Activated CD8-positive, alpha-beta T cell treated with anti-CD3 and anti-CD28 coated beads for 36 hours (primary cell): ENCODE measurements at regions not wholly inside any gene's neighbourhood (a gene's known extent, or its start where the extent isn't known, plus 50 kb on each side); places are given as distances from the start of the nearest gene placed in this dataset.

Source experiments
- ATAC-seq: fragments of 200-7000 bp; cut with Tn5 transposase; one replicate; pipeline ENCODE4 v1.10.0; 2021; ENCODE audit warnings: mild to moderate bottlenecking, moderate library complexity
- CTCF ChIA-PET: fragments of 350-600 bp; sonication (Branson Sonifier 250); formaldehyde crosslinking; loops from one replicate; lab custom pipeline; 2021; ENCODE audit warnings: antibody characterized with exemption; lab: Charles Lee
- POLR2A ChIA-PET: fragments of 350-600 bp; sonication (Branson Sonifier 250); formaldehyde crosslinking; loops from one replicate; lab custom pipeline; 2021; ENCODE audit warnings: antibody characterized with exemption; lab: Charles Lee
- DNase-seq: peaks from one replicate; pipeline ENCODE4 v3.0.0-alpha.2; 2020
- H3K27ac Mint-ChIP-seq: one replicate; pipeline ENCODE4 v1.8.0; 2021; ENCODE audit warnings: mild to moderate bottlenecking, mixed read lengths
- H3K27me3 Mint-ChIP-seq: one replicate; pipeline ENCODE4 v1.8.0; 2021; ENCODE audit warnings: mixed read lengths
- H3K36me3 Mint-ChIP-seq: one replicate; pipeline ENCODE4 v1.8.0; 2021; ENCODE audit warnings: low read depth, mixed read lengths
- H3K4me1 Mint-ChIP-seq: one replicate; pipeline ENCODE4 v1.8.0; 2021; ENCODE audit warnings: low read depth, mixed read lengths
- H3K4me3 Mint-ChIP-seq: one replicate; pipeline ENCODE4 v1.8.0; 2021; ENCODE audit warnings: mild to moderate bottlenecking, moderate library complexity, mixed read lengths
- H3K9me3 Mint-ChIP-seq: one replicate; pipeline ENCODE4 v1.8.0; 2021; ENCODE audit warnings: mixed read lengths
- intact Hi-C: fragments of 100-400 bp; cut with micrococcal nuclease; formaldehyde crosslinking; loops from one replicate; pipeline ENCODE4 v1.10.0; 2022
- TF ChIP-seq, protein P1 (sequence below): fragments of 200-600 bp; IDR thresholded peaks from one replicate; pipeline ENCODE4 v1.8.0; 2022; ENCODE audit warnings: antibody characterized with exemption, mild to moderate bottlenecking

DNA sequence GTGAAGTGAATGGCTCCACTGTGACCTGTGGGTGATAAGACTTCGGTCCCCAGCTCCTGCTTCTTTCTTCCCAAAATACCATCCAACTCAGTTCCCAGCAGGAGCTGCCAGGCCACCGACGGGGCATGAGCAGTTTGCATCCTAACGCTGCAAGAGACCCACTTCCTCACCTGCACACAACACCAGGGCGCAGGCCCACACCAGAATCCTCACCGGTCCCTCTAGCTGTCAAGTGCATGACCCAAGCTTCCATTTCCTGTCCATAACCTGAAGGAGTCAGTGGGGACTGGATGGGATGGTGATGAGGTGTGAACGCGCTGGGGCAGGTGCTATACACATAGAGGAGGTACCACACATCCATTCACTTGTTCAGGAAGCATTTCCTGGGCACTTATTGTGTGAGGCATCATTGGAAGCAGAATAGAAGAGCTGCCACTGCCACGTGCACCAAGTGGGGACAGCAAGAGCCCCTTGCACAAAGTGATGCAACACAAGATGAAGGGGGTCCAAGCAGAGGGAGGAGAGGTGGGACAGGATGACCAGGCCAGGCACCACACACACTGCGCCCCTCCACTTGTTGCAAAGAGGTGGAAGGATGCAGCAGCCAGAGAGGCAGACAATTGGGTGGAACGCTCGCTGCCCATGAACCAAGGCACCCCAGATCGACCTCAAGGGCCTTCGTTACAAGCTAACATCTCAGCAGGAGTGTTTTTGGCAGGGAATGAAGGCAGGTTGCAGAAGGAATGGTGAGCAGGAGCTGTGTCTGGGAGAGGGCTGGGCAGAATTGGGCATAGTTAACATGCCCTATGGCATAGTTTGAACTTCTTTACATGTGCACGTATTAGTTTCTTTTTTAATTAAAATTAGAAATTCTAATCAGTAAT is 605.8 kb upstream of the MGMT start:
- Mint-ChIP-seq H3K4me1 (no peaks in the 10 kb centered on the region), H3K9me3 (no peaks in the 10 kb centered on the region), H3K4me3 (no peak overlapping the region), H3K36me3 (no peaks in the 10 kb centered on the region), H3K27ac (no peak overlapping the region), H3K27me3 (no peaks in the 10 kb centered on the region)
- POLR2A ChIA-PET = no interaction called here
- TF ChIP-seq, protein P1, sequence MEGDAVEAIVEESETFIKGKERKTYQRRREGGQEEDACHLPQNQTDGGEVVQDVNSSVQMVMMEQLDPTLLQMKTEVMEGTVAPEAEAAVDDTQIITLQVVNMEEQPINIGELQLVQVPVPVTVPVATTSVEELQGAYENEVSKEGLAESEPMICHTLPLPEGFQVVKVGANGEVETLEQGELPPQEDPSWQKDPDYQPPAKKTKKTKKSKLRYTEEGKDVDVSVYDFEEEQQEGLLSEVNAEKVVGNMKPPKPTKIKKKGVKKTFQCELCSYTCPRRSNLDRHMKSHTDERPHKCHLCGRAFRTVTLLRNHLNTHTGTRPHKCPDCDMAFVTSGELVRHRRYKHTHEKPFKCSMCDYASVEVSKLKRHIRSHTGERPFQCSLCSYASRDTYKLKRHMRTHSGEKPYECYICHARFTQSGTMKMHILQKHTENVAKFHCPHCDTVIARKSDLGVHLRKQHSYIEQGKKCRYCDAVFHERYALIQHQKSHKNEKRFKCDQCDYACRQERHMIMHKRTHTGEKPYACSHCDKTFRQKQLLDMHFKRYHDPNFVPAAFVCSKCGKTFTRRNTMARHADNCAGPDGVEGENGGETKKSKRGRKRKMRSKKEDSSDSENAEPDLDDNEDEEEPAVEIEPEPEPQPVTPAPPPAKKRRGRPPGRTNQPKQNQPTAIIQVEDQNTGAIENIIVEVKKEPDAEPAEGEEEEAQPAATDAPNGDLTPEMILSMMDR = no peak
- no peak for ATAC-seq
- intact Hi-C loops = no loop called here
- CTCF ChIA-PET = interaction anchor here (1.1 kb wide), 1 partner anchor 230 kb away, joined by 3 read pairs; no protein-coding TSS in a partner anchor
- DNase-seq = no peak

- TF ChIP-seq, protein P1 = no peak
- H3K36me3 Mint-ChIP-seq = no peaks in the 10 kb centered on the region
- DNase-seq = no peak
- no peak for ATAC-seq
- no peaks in the 10 kb centered on the region for H3K27me3 Mint-ChIP-seq
- ChIA-PET POLR2A (no interaction called here), CTCF (no interaction called here)
- no peak overlapping the region for H3K27ac Mint-ChIP-seq
- no peaks in the 10 kb centered on the region for H3K9me3 Mint-ChIP-seq
- no peak overlapping the region for H3K4me3 Mint-ChIP-seq
- no peaks in the 10 kb centered on the region for H3K4me1 Mint-ChIP-seq
- intact Hi-C loops = no loop called here
Measured at GRCh38 chr10:128863411-128863810, 603.6 kb upstream of the MGMT start.

GRCh38 chr10:128863823-128864405 is 603.1 kb upstream of the MGMT start:
- Mint-ChIP-seq H3K27me3 (no peaks in the 10 kb centered on the region), H3K4me1 (no peaks in the 10 kb centered on the region), H3K9me3 (no peaks in the 10 kb centered on the region), H3K4me3 (no peak overlapping the region), H3K27ac (no peak overlapping the region), H3K36me3 (no peaks in the 10 kb centered on the region)
- TF ChIP-seq, protein P1 = no peak
- intact Hi-C loops = no loop called here
- ChIA-PET CTCF (no interaction called here), POLR2A (no interaction called here)
- ATAC-seq (no peak), DNase-seq (no peak)

DNA sequence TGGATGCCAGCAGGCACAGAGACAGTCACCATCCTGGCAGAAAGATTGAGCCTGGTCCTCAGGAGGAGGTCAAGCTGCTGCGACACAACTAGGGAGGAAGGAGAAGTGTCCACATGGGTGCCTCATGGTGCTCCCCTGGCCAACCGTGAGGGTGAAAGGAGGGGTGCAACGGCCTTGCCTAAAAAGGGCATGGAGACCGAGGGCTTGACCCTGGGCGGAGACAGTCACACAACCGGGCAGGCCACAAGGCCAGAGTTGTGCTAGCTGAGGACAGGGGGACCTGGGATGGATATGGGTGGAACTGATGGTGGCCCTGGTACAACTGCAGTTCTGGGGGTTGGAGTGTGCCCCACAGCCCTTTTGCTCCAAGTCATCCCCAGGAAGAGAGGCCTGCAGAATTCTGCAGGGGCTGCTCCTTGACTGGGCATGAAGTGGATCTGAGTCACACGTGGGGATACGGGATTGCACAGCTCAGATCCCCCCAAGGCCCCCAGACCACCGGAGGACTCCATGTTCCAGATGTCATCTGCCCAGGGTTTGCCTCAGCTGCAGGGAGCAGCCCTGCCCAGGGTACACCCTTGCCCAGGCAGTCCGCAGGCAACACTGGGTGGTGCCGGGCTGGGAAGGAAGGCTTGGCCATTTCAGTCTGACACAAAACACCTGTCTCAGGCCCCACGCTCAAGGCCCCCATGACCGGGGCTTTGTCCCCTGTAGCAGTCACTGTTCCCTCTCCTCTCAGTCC is 602.3 kb upstream of the MGMT start:
- Mint-ChIP-seq H3K4me1 (no peaks in the 10 kb centered on the region), H3K9me3 (no peaks in the 10 kb centered on the region), H3K27me3 (no peaks in the 10 kb centered on the region), H3K27ac (no peak overlapping the region), H3K4me3 (no peak overlapping the region), H3K36me3 (no peaks in the 10 kb centered on the region)
- DNase-seq = no peak
- POLR2A ChIA-PET = no interaction called here
- intact Hi-C loops = no loop called here
- CTCF ChIA-PET = no interaction called here
- TF ChIP-seq, protein P1 = no peak
- ATAC-seq = no peak
